ENCODE measurements at regions not wholly inside any gene's neighbourhood (a gene's known extent, or its start where the extent isn't known, plus 50 kb on each side); places are given as distances from the start of the nearest gene placed in this dataset.

DNA sequence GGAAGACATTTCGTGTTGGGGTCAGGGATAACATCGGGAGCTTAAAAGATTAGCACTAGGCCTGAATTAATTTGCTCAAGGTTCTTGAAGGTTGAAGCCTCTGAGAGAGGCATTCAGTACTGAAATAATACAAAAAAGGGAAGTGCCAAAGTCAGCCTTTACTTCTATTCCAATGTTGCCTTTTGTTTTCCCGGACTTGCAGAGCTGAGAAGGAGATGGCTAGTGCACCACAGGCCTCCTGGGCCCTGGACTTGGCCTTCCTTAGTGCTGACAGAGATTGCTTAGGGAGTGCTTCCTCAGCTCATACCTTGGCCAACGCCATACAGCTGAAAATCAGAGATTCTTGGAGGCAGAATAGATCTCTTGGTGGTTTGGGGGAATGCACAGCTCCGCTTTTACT is 333.6 kb upstream of the TBL1XR1 start:
- H3K4me3 ChIP-seq (ENCODE audit: low read length in 2 of 2), result no peak overlapping the region
- H3K36me3 ChIP-seq (ENCODE audit: control insufficient read depth in 2 of 2, insufficient read depth in 2 of 2, low read length in 2 of 2), result no peaks in the 10 kb centered on the region
- H3K9ac ChIP-seq (ENCODE audit: low read length in 2 of 2), result no peak overlapping the region
- no peaks in the 10 kb centered on the region for H3K9me3 ChIP-seq (ENCODE audit: control insufficient read depth in 2 of 2, low read length in 2 of 2)
- no peaks in the 10 kb centered on the region for H3K27me3 ChIP-seq (ENCODE audit: control insufficient read depth in 1 of 2, insufficient read depth in 2 of 2, low read length in 2 of 2)
- H3K27ac ChIP-seq (ENCODE audit: low read length), result no peak overlapping the region
- H3K4me1 ChIP-seq (ENCODE audit: control insufficient read depth, insufficient read depth, low read length), result no peaks in the 10 kb centered on the region

DNA sequence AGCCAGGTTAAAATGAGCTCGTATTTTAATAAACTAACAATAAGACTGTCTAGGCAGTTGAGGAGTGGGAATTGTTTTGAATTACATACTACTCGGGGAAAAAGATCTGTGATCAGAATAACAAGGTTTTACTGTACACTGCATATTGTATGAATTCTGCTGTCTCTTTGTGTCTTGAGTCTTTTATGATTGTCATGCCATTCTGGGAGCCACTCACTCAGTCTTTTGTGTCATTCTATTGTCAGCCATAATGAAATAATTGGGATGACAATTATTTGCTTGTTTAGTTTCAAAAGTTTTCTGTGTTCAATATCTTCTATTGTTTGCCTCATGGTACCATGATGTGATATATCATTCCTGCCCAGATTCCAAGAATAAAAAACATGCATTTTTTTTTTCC is 339.6 kb upstream of the TBL1XR1 start:
- Histone ChIP-seq H3K4me3 (ENCODE audit: low read length in 2 of 2) (no peak overlapping the region), H3K9me3 (ENCODE audit: control insufficient read depth in 2 of 2, low read length in 2 of 2) (no peaks in the 10 kb centered on the region), H3K36me3 (ENCODE audit: control insufficient read depth in 2 of 2, insufficient read depth in 2 of 2, low read length in 2 of 2) (no peaks in the 10 kb centered on the region), H3K9ac (ENCODE audit: low read length in 2 of 2) (no peak overlapping the region), H3K27me3 (ENCODE audit: control insufficient read depth in 1 of 2, insufficient read depth in 2 of 2, low read length in 2 of 2) (no peaks in the 10 kb centered on the region), H3K4me1 (ENCODE audit: control insufficient read depth, insufficient read depth, low read length) (peaks cover 10% of the 10 kb centered on the region), H3K27ac (ENCODE audit: low read length) (no peak overlapping the region)

DNA sequence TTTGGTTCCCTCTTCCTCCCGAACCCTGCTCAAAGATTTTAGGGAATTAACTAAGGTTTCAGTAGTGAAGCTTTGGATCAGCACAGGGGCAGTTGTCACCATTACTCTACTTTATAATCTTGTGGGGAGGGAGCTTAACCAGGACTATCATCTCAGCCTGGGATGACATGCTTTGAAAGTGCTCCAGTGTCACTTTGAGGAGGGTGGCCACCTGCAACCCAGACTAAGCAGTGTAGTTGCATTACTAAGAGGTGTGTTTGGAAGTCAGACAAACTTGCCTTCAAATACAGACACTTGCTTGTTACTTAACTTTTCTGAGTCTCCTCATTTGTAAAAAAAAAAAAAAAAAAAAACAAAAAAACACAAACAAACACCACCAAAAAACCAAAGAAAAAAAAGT is 340.3 kb upstream of the TBL1XR1 start:
- Histone ChIP-seq H3K9me3 (ENCODE audit: control insufficient read depth in 2 of 2, low read length in 2 of 2) (no peaks in the 10 kb centered on the region), H3K27ac (ENCODE audit: low read length) (no peak overlapping the region), H3K4me3 (ENCODE audit: low read length in 2 of 2) (no peak overlapping the region), H3K9ac (ENCODE audit: low read length in 2 of 2) (no peak overlapping the region), H3K4me1 (ENCODE audit: control insufficient read depth, insufficient read depth, low read length) (peaks cover 10% of the 10 kb centered on the region), H3K27me3 (ENCODE audit: control insufficient read depth in 1 of 2, insufficient read depth in 2 of 2, low read length in 2 of 2) (no peaks in the 10 kb centered on the region), H3K36me3 (ENCODE audit: control insufficient read depth in 2 of 2, insufficient read depth in 2 of 2, low read length in 2 of 2) (no peaks in the 10 kb centered on the region)

DNA sequence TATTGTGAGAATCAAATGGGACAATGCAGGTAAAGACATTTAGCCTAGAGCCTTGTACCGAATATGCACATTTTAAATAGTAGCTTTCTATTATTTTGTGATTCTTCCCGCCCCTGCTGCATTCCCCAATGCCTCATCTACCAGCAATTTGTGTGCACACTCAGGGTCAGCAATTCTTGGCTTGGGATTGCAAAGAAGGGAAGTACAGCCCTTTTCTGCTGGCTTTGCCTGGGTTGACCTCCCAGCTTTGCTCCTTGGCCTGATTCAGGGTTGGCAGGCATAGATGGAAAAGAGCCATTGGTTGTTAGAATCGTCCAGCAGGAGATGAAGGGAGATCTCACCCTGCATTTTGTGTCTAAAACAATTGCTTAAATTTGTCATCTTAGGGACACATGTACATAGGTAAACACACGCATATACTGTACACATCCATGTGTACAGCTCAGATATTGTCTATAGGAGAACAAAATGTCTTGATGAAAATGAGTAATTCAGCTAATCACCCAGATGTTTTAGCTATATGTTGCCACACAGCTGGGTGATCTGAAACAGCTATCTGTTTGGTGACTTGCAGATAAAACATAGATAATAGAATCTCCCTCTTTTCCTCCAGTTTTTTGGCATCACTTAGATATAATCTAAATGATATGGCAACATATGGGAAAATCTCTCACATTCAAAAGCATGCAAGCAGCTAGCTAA is 340.9 kb upstream of the TBL1XR1 start:
- H3K4me3 ChIP-seq (ENCODE audit: low read length in 2 of 2), result peak overlapping the region in 1 of 2 donors; percentile 3
- no peak overlapping the region for H3K9ac ChIP-seq (ENCODE audit: low read length in 2 of 2)
- no peaks in the 10 kb centered on the region for H3K9me3 ChIP-seq (ENCODE audit: control insufficient read depth in 2 of 2, low read length in 2 of 2)
- H3K27me3 ChIP-seq (ENCODE audit: control insufficient read depth in 1 of 2, insufficient read depth in 2 of 2, low read length in 2 of 2), result no peaks in the 10 kb centered on the region
- H3K27ac ChIP-seq (ENCODE audit: low read length), result no peak overlapping the region
- H3K4me1 ChIP-seq (ENCODE audit: control insufficient read depth, insufficient read depth, low read length), result peaks cover 10% of the 10 kb centered on the region
- no peaks in the 10 kb centered on the region for H3K36me3 ChIP-seq (ENCODE audit: control insufficient read depth in 2 of 2, insufficient read depth in 2 of 2, low read length in 2 of 2)

DNA sequence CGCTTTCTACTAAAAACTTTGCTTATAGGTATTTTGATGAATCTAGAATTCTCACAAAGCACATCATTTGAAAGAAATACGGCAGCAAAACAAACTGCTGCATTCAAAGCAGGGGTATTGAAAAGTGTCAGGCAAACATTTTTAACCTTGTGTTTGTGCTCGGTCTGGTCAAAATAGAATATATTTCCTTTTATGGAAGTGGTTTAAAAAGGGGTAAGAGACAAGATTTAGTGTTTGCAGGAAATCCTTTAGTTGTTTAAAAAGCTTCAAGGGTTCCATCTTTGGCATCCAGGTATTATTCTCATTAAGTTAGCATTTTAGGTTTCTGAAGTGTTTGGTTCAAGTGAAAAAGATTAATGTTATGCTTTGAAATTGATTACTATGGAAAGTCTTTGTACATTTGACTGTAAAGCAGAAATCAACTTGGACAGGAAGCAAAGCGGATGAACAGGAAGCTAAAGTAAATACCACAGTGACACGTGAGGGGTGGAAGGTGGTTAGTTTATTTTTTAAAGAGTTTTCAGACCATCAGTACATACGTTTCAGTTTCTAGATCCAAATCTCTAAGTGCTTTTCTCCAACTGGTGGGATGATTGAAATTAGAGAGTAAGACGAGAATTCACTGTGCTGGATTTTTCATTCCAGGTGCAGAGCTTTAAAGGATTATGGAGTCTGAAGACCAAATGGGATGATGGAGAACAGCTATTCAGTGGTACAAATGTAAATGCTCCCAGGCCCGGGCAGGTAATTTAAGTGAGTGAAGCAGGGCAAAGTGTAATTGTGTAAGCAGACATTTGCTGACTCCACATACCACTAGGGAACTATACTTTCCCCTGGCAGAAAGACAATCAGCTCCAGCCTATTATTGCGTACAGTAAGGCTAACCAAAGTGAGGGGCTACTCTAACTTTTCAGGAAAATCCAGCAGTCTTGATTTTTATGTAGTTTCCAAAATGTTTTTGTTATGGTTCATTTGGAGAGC is 341.8 kb upstream of the TBL1XR1 start:
- H3K27me3 ChIP-seq (ENCODE audit: control insufficient read depth in 1 of 2, insufficient read depth in 2 of 2, low read length in 2 of 2), result no peaks in the 10 kb centered on the region
- no peaks in the 10 kb centered on the region for H3K36me3 ChIP-seq (ENCODE audit: control insufficient read depth in 2 of 2, insufficient read depth in 2 of 2, low read length in 2 of 2)
- H3K27ac ChIP-seq (ENCODE audit: low read length), result no peak overlapping the region
- H3K9me3 ChIP-seq (ENCODE audit: control insufficient read depth in 2 of 2, low read length in 2 of 2), result no peaks in the 10 kb centered on the region
- peaks cover 10% of the 10 kb centered on the region for H3K4me1 ChIP-seq (ENCODE audit: control insufficient read depth, insufficient read depth, low read length)
- no peak overlapping the region for H3K4me3 ChIP-seq (ENCODE audit: low read length in 2 of 2)
- no peak overlapping the region for H3K9ac ChIP-seq (ENCODE audit: low read length in 2 of 2)

DNA sequence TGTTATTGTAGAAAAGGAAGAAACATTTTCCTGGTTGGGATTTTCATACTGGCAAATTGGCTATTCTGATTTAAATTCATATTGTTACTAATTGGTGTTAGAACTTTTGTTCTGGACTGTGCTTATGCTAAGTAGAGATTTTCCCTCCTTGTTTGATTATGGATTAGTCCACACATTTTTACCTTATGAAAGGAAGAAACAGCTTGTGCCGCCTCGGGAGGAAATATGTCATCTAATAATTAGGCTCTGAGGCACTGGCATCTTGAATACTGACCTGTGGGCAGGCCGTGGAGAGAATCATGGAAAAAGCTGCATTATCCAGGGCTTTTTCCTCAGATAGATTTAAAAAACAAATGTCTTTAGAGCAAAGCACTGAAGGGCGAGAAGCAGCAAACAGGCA is 344.3 kb upstream of the TBL1XR1 start:
- H3K9ac ChIP-seq (ENCODE audit: low read length in 2 of 2), result no peak overlapping the region
- H3K4me1 ChIP-seq (ENCODE audit: control insufficient read depth, insufficient read depth, low read length), result peaks cover 10% of the 10 kb centered on the region
- H3K36me3 ChIP-seq (ENCODE audit: control insufficient read depth in 2 of 2, insufficient read depth in 2 of 2, low read length in 2 of 2), result no peaks in the 10 kb centered on the region
- no peaks in the 10 kb centered on the region for H3K27me3 ChIP-seq (ENCODE audit: control insufficient read depth in 1 of 2, insufficient read depth in 2 of 2, low read length in 2 of 2)
- no peak overlapping the region for H3K4me3 ChIP-seq (ENCODE audit: low read length in 2 of 2)
- H3K9me3 ChIP-seq (ENCODE audit: control insufficient read depth in 2 of 2, low read length in 2 of 2), result no peaks in the 10 kb centered on the region
- no peak overlapping the region for H3K27ac ChIP-seq (ENCODE audit: low read length)

DNA sequence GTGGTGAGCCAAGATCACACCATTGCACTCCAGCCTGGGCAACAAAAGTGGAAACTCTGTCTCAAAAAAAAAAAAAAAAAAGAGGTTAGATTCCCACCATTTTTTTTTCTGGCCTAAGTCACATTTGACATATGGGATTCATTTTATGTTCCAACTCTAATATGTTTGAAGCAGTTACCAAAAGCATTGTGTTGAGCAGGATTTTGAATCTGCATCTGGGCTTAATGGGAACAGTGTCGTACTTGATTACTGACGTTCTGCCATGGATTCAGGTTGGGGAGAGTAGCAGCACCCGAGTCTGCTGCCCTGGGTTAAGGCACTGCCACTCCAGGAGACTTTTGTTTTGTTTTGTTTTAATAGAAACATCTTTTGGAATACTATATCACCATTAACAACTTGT is 348.7 kb upstream of the TBL1XR1 start:
- no peaks in the 10 kb centered on the region for H3K27me3 ChIP-seq (ENCODE audit: control insufficient read depth in 1 of 2, insufficient read depth in 2 of 2, low read length in 2 of 2)
- H3K27ac ChIP-seq (ENCODE audit: low read length), result no peak overlapping the region
- no peaks in the 10 kb centered on the region for H3K9me3 ChIP-seq (ENCODE audit: control insufficient read depth in 2 of 2, low read length in 2 of 2)
- H3K9ac ChIP-seq (ENCODE audit: low read length in 2 of 2), result no peak overlapping the region
- peaks cover 4% of the 10 kb centered on the region for H3K4me1 ChIP-seq (ENCODE audit: control insufficient read depth, insufficient read depth, low read length)
- no peaks in the 10 kb centered on the region for H3K36me3 ChIP-seq (ENCODE audit: control insufficient read depth in 2 of 2, insufficient read depth in 2 of 2, low read length in 2 of 2)
- H3K4me3 ChIP-seq (ENCODE audit: low read length in 2 of 2), result no peak overlapping the region

DNA sequence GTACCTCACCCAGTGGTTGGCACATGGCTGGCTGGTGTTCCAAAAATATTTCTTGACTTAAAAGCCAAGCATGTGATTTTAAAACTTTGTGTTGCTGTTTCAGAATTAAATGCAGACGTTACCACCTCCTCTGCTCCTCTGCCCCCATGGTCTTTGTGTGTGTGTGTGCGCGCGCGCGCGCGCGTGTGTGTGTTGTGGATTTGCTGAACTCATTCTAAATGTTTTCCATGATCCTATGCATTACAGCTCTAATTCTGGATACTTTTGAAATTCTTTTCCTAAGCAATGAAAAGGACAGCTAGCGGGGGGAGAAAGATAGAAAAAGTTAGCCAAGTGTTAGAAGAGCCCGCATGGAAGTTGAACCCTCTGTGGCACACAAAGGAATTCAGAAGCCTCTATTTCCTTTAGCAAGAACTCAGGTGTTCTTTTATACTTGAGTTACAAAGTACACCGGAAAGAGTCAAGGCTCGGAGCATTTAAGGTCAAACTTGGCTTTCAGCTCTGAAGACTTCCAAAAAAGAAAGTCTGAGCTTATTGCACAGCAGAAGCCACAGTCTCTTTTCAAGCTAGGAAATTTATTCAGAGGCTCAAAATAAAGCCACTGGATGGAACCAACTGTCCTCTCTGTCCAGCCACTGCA is 350.5 kb upstream of the TBL1XR1 start:
- H3K4me1 ChIP-seq (ENCODE audit: control insufficient read depth, insufficient read depth, low read length), result peaks cover 4% of the 10 kb centered on the region
- H3K27ac ChIP-seq (ENCODE audit: low read length), result no peak overlapping the region
- no peak overlapping the region for H3K9ac ChIP-seq (ENCODE audit: low read length in 2 of 2)
- no peak overlapping the region for H3K4me3 ChIP-seq (ENCODE audit: low read length in 2 of 2)
- H3K36me3 ChIP-seq (ENCODE audit: control insufficient read depth in 2 of 2, insufficient read depth in 2 of 2, low read length in 2 of 2), result no peaks in the 10 kb centered on the region
- no peaks in the 10 kb centered on the region for H3K9me3 ChIP-seq (ENCODE audit: control insufficient read depth in 2 of 2, low read length in 2 of 2)
- H3K27me3 ChIP-seq (ENCODE audit: control insufficient read depth in 1 of 2, insufficient read depth in 2 of 2, low read length in 2 of 2), result no peaks in the 10 kb centered on the region

DNA sequence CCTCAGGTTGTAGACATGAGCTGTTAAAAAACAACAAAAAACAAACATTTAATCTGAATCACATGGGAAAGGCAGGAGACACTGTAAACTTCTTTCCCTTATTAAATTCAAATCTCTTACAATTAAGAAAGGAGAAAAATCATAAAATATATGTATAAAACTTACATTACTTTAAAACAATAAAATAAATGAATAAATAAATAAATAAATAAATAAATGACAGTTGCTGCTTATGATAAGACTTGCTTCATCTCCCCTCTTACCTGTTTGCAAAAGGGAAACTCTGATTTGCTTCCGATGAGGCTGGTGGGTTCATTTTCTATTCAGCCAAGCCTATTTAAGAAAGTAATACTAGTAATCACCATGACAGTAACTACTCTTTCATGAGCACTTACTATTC is 353.4 kb upstream of the TBL1XR1 start:
- H3K36me3 ChIP-seq (ENCODE audit: control insufficient read depth in 2 of 2, insufficient read depth in 2 of 2, low read length in 2 of 2), result no peaks in the 10 kb centered on the region
- no peak overlapping the region for H3K9ac ChIP-seq (ENCODE audit: low read length in 2 of 2)
- H3K27me3 ChIP-seq (ENCODE audit: control insufficient read depth in 1 of 2, insufficient read depth in 2 of 2, low read length in 2 of 2), result no peaks in the 10 kb centered on the region
- no peaks in the 10 kb centered on the region for H3K9me3 ChIP-seq (ENCODE audit: control insufficient read depth in 2 of 2, low read length in 2 of 2)
- no peak overlapping the region for H3K4me3 ChIP-seq (ENCODE audit: low read length in 2 of 2)
- peaks cover 16% of the 10 kb centered on the region for H3K4me1 ChIP-seq (ENCODE audit: control insufficient read depth, insufficient read depth, low read length)
- no peak overlapping the region for H3K27ac ChIP-seq (ENCODE audit: low read length)

DNA sequence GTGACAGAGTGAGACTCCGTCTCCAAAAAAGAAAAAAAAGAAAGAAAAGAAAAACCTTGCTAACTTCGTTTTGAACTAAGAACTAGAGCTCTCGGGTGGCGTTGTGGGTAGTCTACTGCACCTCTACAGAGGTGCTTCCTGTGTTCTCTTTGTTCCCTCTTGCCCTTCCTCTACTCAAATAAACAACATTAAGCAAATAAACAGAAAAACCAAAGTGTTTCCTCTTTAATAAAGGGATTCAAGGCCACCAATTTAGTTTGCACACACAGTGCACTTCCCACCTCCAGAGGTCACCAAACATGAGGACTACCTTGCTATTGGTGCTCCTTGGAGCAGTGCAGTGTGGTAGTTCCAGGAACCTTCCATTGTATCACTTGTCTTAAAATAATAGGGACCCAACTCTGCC is 354.2 kb upstream of the TBL1XR1 start:
- no peak overlapping the region for H3K9ac ChIP-seq (ENCODE audit: low read length in 2 of 2)
- H3K36me3 ChIP-seq (ENCODE audit: control insufficient read depth in 2 of 2, insufficient read depth in 2 of 2, low read length in 2 of 2), result no peaks in the 10 kb centered on the region
- no peaks in the 10 kb centered on the region for H3K9me3 ChIP-seq (ENCODE audit: control insufficient read depth in 2 of 2, low read length in 2 of 2)
- H3K4me1 ChIP-seq (ENCODE audit: control insufficient read depth, insufficient read depth, low read length), result peaks cover 16% of the 10 kb centered on the region
- no peaks in the 10 kb centered on the region for H3K27me3 ChIP-seq (ENCODE audit: control insufficient read depth in 1 of 2, insufficient read depth in 2 of 2, low read length in 2 of 2)
- no peak overlapping the region for H3K27ac ChIP-seq (ENCODE audit: low read length)
- H3K4me3 ChIP-seq (ENCODE audit: low read length in 2 of 2), result no peak overlapping the region

Data from stomach smooth muscle (tissue), 2 donors.